GM13977 (cell line): ENCODE measurements at regions not wholly inside any gene's neighbourhood (a gene's known extent, or its start where the extent isn't known, plus 50 kb on each side); places are given as distances from the start of the nearest gene placed in this dataset.

ENCODE experiments used
- DNase-seq: peaks from one replicate; pipeline ENCODE4 v3.0.0; 2012; ENCODE audit warnings: low spot score
- in situ Hi-C: fragments of 300-500 bp; cut with MboI; formaldehyde crosslinking; loops from one replicate; pipeline ENCODE4 v1.12.0; 2022; ENCODE audit warnings: low sequenced_read_pairs, low pct_unique_long_range_greater_than_20kb, mixed read lengths, inconsistent platforms; ENCODE audit not compliant: unreplicated experiment
- TF ChIP-seq, protein P1 (sequence below): IDR thresholded peaks from 2 replicates; pipeline ENCODE4 v1.5.1; 2012; ENCODE audit warnings: mild to moderate bottlenecking, control low read depth; ENCODE audit not compliant: insufficient read depth; ENCODE audit errors: extremely low read depth, missing control alignments

DNA sequence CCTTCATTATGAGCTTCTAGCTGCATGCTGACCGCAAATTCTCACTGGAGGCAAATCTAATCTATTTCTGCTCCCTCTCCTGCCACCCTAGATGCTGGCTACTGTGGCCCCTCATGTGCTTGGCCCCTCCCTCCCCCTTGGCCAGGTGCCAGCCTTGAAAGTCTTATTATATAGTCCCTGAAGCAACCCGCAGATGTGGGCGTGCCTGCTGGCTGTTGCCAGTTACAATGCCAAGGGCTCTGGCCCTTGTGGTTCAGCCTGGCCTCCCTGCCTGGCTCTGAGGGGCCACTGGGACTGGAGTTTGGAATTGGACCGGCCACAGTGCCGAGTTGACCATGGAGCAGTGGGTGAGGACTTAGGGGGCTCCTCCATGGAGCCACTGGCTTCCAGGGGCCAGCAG lies 78.9 kb upstream of the ACTRT2 start:
- TF ChIP-seq, protein P1, sequence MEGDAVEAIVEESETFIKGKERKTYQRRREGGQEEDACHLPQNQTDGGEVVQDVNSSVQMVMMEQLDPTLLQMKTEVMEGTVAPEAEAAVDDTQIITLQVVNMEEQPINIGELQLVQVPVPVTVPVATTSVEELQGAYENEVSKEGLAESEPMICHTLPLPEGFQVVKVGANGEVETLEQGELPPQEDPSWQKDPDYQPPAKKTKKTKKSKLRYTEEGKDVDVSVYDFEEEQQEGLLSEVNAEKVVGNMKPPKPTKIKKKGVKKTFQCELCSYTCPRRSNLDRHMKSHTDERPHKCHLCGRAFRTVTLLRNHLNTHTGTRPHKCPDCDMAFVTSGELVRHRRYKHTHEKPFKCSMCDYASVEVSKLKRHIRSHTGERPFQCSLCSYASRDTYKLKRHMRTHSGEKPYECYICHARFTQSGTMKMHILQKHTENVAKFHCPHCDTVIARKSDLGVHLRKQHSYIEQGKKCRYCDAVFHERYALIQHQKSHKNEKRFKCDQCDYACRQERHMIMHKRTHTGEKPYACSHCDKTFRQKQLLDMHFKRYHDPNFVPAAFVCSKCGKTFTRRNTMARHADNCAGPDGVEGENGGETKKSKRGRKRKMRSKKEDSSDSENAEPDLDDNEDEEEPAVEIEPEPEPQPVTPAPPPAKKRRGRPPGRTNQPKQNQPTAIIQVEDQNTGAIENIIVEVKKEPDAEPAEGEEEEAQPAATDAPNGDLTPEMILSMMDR, result no peak
- in situ Hi-C loops, result no loop called here
- DNase-seq, result no peak

DNA sequence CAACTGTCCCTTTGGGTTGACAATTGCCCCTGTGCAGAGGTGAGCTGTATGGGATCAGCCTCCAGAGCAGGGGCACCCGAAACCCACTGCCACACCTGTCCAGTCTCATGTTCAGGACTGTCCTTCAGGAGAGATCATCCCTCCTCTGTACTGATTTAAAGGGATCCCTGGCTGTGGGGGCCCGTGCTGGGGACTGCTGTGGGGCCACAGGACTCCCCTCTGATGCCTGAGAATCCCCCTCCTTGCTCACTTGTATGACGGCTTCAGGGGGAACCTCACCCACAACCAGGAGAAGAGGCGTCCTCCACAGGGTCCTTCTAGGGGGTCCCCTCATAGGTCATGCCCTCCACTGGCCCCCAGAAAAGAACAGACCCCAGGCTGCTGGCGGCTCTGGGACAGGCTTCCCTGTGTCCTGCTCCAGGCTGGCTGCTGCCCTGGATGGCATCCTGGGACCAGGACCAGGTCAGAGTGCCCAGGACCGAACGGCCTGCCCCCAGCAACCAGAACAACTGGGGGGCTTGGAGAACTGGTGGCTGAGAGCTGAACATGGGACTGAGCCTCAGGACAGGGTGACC lies 77.5 kb upstream of the ACTRT2 start:
- TF ChIP-seq, protein P1, result no peak
- DNase-seq, result no peak
- in situ Hi-C loops, result no loop called here

DNA sequence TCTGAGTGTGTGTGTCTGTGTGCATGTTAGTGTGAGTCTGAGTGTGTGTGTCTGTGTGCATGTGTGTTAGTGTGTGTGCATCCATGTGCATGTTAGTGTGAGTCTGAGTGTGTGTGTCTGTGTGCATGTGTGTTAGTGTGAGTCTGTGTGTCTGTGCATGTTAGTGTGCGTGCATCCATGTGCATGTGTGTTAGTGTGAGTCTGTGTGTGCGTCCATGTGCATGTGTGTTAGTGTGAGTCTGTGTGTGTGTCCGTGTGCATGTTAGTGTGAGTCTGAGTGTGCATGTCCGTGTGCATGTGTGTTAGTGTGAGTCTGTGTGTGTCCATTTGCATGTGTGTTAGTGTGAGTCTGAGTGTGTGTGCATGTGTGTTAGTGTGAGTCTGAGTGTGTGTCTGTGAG lies 76.6 kb upstream of the ACTRT2 start:
- TF ChIP-seq, protein P1, result no peak
- in situ Hi-C loops, result no loop called here
- DNase-seq, result no peak

DNA sequence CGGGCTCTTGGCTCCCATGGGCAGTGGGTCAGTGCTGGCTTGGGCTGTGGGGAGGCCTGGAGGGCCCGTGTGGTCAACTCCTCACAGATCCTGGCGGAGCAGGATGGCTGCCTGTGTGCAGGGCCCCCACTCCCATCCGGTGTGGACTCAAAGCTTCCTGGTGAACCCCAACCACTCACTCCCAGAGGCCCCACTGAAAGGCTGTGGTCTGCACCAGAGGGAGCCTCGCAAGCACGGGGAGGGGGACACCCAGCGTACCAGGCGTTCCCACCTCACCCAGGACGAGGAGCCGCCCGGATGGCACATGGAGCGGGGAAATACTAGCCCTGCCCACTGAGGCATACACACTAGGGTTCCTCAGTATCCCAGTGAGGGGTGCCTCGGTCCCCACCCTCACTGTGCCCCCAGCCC lies 75.4 kb upstream of the ACTRT2 start:
- DNase-seq, result no peak
- TF ChIP-seq, protein P1, result no peak
- in situ Hi-C loops, result no loop called here

DNA sequence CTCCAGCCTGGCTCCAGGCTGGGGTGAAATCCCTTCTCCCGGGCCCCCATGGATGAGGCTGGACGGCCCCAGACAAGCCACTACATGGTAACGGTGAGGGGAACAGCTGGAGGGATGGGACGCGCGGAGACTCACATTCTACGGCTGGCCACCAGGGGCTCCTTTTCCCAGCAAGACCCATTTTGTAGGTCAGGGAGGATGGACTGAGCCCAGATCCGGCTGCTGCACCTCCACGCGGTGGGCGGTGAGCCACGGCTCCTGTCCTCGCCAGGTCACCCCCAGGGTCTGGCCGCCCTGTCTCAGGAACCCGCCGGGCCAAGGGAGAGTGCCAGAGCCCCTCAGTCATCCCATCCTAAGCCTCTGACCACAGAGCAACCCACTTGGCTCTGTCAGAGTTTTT lies 75.0 kb upstream of the ACTRT2 start:
- DNase-seq, result no peak
- TF ChIP-seq, protein P1, result no peak
- in situ Hi-C loops, result no loop called here

DNA sequence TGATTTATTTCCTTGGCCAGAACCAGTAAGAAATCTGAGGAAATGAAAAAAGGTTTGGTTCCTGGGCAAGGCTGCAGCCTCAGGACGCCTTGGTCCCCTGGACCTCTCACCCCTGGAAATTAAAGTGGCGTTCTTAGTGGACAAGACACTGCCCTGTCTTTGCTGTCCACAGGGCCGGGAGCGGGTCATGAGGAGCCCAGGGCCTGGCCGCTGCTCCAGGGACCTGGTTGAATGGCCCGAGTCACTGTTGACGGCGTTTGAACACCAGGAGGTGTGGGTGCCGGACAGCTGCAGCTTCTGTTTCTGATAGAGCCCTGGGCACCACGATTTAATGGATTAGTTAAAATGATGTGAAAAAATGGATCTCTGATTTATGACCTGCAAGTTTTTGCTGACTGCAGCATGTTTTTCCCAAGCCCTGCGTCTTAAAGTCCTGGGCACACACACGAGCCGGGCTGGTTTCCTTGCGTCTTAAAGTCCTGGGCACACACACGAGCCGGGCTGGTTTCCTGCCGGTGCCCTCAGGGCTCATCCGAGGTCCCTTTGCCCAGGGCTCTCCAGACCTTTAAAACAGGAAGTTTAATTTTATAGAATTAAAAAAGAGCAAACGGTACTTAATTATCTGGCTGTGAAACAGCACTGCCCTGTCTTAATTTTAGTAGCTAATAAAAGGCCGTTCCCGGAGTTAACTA lies 74.1 kb upstream of the ACTRT2 start:
- in situ Hi-C loops, result no loop called here
- TF ChIP-seq, protein P1, result no peak
- DNase-seq, result no peak
